Left lung (tissue), 4 donors: ENCODE measurements at regions not wholly inside any gene's neighbourhood (a gene's known extent, or its start where the extent isn't known, plus 50 kb on each side); places are given as distances from the start of the nearest gene placed in this dataset.

Experiments
- ATAC-seq: fragments of 200-7000 bp; cut with Tn5 transposase; one replicate; pipeline ENCODE4 v1.9.1; 2020; ENCODE audit warnings: moderate library complexity
- DNase-seq, 4 donors: peaks; one replicate each; pipeline ENCODE4 v3.0.0-alpha.2; 2013 to 2020
- H3K27ac ChIP-seq, 2 donors: fragments of 200-600 bp; sonication (generic) in 1 of 2; one replicate each; pipeline versions ENCODE4 v1.5.0 to v1.8.0; 2020 to 2021
- H3K27me3 ChIP-seq, 2 donors: fragments of 200-600 bp; sonication (generic) in 1 of 2; one replicate each; pipeline versions ENCODE4 v1.5.0 to v1.8.0; 2020 to 2021
- H3K36me3 ChIP-seq, 2 donors: fragments of 200-600 bp; sonication (generic) in 1 of 2; one replicate each; pipeline versions ENCODE4 v1.5.0 to v1.8.0; 2020 to 2021
- H3K4me1 ChIP-seq, 2 donors: fragments of 200-600 bp; one replicate each; pipeline ENCODE4 v1.8.0; 2021
- H3K4me3 ChIP-seq, 2 donors: fragments of 200-600 bp; sonication (generic) in 1 of 2; one replicate each; pipeline versions ENCODE4 v1.5.0 to v1.8.0; 2020 to 2021; ENCODE audit warnings: mild to moderate bottlenecking in 1 of 2
- H3K9me3 ChIP-seq, 2 donors: fragments of 200-600 bp; sonication (generic) in 1 of 2; one replicate each; pipeline versions ENCODE4 v1.5.0 to v1.8.0; 2020 to 2021
- intact Hi-C, 2 donors: fragments of 100-400 bp; cut with DNase I; formaldehyde crosslinking; loops; one replicate each; pipeline versions ENCODE4 v1.11.2 to v1.14.2; 2022
- TF ChIP-seq, protein P1 (sequence below), 2 donors: fragments of 200-600 bp; sonication (generic) in 1 of 2; IDR thresholded peaks; one replicate each; pipeline versions ENCODE4 v1.5.0 to v1.8.0; 2021; ENCODE audit warnings: antibody characterized with exemption in 2 of 2
- donor health status: DM: no; HTN: yes; CAD: no.
- donor health status: DM: no; HTN: no; CAD: no.

DNA sequence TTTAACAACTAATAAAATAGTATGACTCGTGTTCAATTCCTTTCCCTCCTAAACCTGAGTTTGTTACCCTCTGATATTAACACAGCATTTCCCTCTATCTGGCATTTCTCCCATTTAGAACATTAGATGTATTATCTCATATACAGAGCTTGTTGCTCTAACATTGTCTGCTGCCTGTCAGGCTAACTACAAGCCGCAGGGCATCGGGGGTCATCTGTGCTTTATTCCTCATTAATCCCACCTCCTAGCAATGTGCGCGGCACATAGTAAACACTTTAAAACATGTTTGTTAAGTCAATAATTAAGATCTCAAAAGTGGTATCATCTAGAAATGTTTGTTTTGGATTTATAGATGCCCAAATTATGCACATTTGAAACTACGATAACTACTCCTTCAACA lies 52.9 kb upstream of the NEBL start:
- TF ChIP-seq, protein P1, sequence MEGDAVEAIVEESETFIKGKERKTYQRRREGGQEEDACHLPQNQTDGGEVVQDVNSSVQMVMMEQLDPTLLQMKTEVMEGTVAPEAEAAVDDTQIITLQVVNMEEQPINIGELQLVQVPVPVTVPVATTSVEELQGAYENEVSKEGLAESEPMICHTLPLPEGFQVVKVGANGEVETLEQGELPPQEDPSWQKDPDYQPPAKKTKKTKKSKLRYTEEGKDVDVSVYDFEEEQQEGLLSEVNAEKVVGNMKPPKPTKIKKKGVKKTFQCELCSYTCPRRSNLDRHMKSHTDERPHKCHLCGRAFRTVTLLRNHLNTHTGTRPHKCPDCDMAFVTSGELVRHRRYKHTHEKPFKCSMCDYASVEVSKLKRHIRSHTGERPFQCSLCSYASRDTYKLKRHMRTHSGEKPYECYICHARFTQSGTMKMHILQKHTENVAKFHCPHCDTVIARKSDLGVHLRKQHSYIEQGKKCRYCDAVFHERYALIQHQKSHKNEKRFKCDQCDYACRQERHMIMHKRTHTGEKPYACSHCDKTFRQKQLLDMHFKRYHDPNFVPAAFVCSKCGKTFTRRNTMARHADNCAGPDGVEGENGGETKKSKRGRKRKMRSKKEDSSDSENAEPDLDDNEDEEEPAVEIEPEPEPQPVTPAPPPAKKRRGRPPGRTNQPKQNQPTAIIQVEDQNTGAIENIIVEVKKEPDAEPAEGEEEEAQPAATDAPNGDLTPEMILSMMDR (IDR thresholded peaks at IDR 0.05): no peak
- no peak for DNase-seq
- ATAC-seq: no peak
- no peaks in the 10 kb centered on the region for H3K27me3 ChIP-seq
- no peak overlapping the region for H3K27ac ChIP-seq
- no peaks in the 10 kb centered on the region for H3K36me3 ChIP-seq
- no peaks in the 10 kb centered on the region for H3K4me1 ChIP-seq
- peaks cover 0 to 2% of the 10 kb centered on the region in 2 donors for H3K9me3 ChIP-seq
- no peak overlapping the region for H3K4me3 ChIP-seq
- intact Hi-C loops: no loop called here

DNA sequence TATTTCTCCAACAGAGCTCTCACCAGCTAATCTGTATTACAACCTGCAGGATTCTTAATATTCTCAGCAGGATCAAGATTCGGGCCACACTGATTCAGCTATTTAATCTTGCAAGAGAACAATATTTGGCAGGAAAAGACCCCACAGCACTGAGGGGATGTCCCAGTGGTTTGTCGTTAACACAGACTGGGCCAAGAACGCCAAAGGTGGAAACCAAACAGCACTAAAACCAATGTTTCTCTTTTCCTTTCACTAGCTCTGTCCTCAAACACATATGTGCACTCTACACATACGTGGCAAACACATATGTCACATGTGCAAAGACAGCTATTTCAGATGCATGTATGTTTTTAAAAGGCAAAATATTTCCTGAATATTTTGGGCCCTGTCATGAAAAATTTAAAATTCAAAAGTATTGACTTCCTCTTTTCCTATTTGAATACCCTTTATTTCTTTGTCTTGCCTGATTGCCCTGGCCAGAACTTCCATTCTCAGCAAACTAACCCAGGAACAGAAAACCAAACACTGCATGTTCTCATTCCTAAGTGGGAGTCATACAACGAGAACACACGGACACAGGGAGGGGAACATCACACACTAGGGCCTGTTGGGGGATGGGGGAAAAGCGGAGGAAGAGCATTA lies 51.7 kb upstream of the NEBL start:
- ATAC-seq: no peak
- Histone ChIP-seq H3K4me1 (no peaks in the 10 kb centered on the region), H3K27me3 (no peaks in the 10 kb centered on the region), H3K4me3 (no peak overlapping the region), H3K9me3 (no peaks in the 10 kb centered on the region), H3K36me3 (no peaks in the 10 kb centered on the region), H3K27ac (no peak overlapping the region)
- no peak for DNase-seq
- TF ChIP-seq, protein P1 (IDR thresholded peaks at IDR 0.05): no peak
- intact Hi-C loops: no loop called here
